HEK293 (cell line): ENCODE measurements at regions not wholly inside any gene's neighbourhood (a gene's known extent, or its start where the extent isn't known, plus 50 kb on each side); places are given as distances from the start of the nearest gene placed in this dataset.
A peak's percentile ranks its signal among the peaks of the same experiment; 100 is the strongest.
"Not testable (repeated sequence)": the region's sequence is repeated elsewhere in the genome, so short reads cannot be mapped to it uniquely, and the experiment has no call there.

Source experiments
- CTCF ChIA-PET: fragments of 350-600 bp; formaldehyde crosslinking; extraction: SDS; loops from one replicate; lab custom pipeline; 2021; ENCODE audit warnings: antibody characterized with exemption; lab: Yijun Ruan, JAX
- POLR2A ChIA-PET: fragments of 300-600 bp; formaldehyde crosslinking; extraction: SDS; loops from one replicate; lab custom pipeline; 2020; ENCODE audit warnings: antibody characterized with exemption, inconsistent platforms; lab: Yijun Ruan, JAX
- H3K27ac ChIP-seq: fragments of 200-500 bp; sonication (Bioruptor generic); 2 replicates; pipeline ENCODE4 v1.5.1; 2014; ENCODE audit warnings: low read depth, low read length, control low read depth, inconsistent platforms; ENCODE audit errors: extremely low read depth
- H3K36me3 ChIP-seq, 2 experiments: fragments of 200-500 bp in 1 of 2; sonication (Bioruptor generic) in 1 of 2; 1 replicate in 1 of 2; 2 replicates in 1 of 2; pipeline ENCODE4 v1.5.1; 2014 to 2017; ENCODE audit warnings: inconsistent platforms in 2 of 2, low read length in 2 of 2; ENCODE audit not compliant: control insufficient read depth in 2 of 2, insufficient read depth in 1 of 2
- H3K4me1 ChIP-seq: fragments of 200-500 bp; sonication (Bioruptor generic); 2 replicates; pipeline ENCODE4 v1.5.1; 2014; ENCODE audit warnings: mild to moderate bottlenecking, low read length, inconsistent platforms; ENCODE audit not compliant: control insufficient read depth, insufficient read depth
- H3K4me3 ChIP-seq: 2 replicates; pipeline ENCODE4 v1.5.1; 2011; ENCODE audit warnings: low read depth, mild to moderate bottlenecking, control low read depth, low read length, moderate library complexity
- H3K9me3 ChIP-seq: fragments of 200-500 bp; sonication (Bioruptor generic); 2 replicates; pipeline ENCODE4 v1.5.1; 2014; ENCODE audit warnings: low read depth, low read length, inconsistent platforms; ENCODE audit not compliant: control insufficient read depth, insufficient read depth
- OVOL3 ChIP-seq: fragments of 450-650 bp; formaldehyde crosslinking; IDR thresholded peaks from 2 replicates; pipeline ENCODE4 v1.5.1; 2016; ENCODE audit warnings: missing biosample characterization, missing genetic modification characterization
- SP7 ChIP-seq: fragments of 450-650 bp; formaldehyde crosslinking; IDR thresholded peaks from 2 replicates; pipeline ENCODE4 v1.5.1; 2016; ENCODE audit warnings: missing biosample characterization, missing genetic modification characterization
- TCF7L2 ChIP-seq: IDR thresholded peaks from 2 replicates; pipeline ENCODE4 v1.6.1; 2011; ENCODE audit warnings: low read depth, mild to moderate bottlenecking, inconsistent platforms, low read length, moderate library complexity, borderline replicate concordance
- TRIM28 ChIP-seq: IDR thresholded peaks from 2 replicates; pipeline ENCODE4 v1.6.1; 2011; ENCODE audit warnings: low read length, control low read depth, borderline replicate concordance
- WT1 ChIP-seq: fragments of 450-650 bp; formaldehyde crosslinking; IDR thresholded peaks from 2 replicates; pipeline ENCODE4 v1.5.1; 2016; ENCODE audit warnings: missing biosample characterization, missing genetic modification characterization
- ZFHX2 ChIP-seq: fragments of 450-650 bp; formaldehyde crosslinking; conservative IDR thresholded peaks from 2 replicates; pipeline ENCODE4 v1.5.1; 2016; ENCODE audit warnings: missing biosample characterization, missing genetic modification characterization
- ZNF146 ChIP-seq: fragments of 450-650 bp; formaldehyde crosslinking; IDR thresholded peaks from 2 replicates; pipeline ENCODE4 v1.5.1; 2016; ENCODE audit warnings: missing biosample characterization, missing genetic modification characterization
- ZNF223 ChIP-seq: fragments of 450-650 bp; formaldehyde crosslinking; IDR thresholded peaks from 2 replicates; pipeline ENCODE4 v1.5.1; 2016; ENCODE audit warnings: missing biosample characterization, missing genetic modification characterization
- ZSCAN16 ChIP-seq: fragments of 450-650 bp; formaldehyde crosslinking; IDR thresholded peaks from 2 replicates; pipeline ENCODE4 v1.5.1; 2016; ENCODE audit warnings: missing biosample characterization, missing genetic modification characterization
- TF ChIP-seq, protein P1 (sequence below): fragments of 450-650 bp; formaldehyde crosslinking; IDR thresholded peaks from 2 replicates; pipeline ENCODE4 v1.5.1; 2016; ENCODE audit warnings: missing biosample characterization, missing genetic modification characterization
- TF ChIP-seq, protein P2 (sequence below): fragments of 450-650 bp; formaldehyde crosslinking; IDR thresholded peaks from 2 replicates; pipeline ENCODE4 v1.5.1; 2017; ENCODE audit warnings: missing biosample characterization, missing genetic modification characterization
- TF ChIP-seq, protein P3 (sequence below): fragments of 450-650 bp; formaldehyde crosslinking; IDR thresholded peaks from 2 replicates; pipeline ENCODE4 v1.5.1; 2016; ENCODE audit warnings: missing biosample characterization, missing genetic modification characterization, borderline replicate concordance
- TF ChIP-seq, protein P4 (sequence below): fragments of 450-650 bp; formaldehyde crosslinking; IDR thresholded peaks from 2 replicates; pipeline ENCODE4 v1.5.1; 2016; ENCODE audit warnings: missing biosample characterization, missing genetic modification characterization

DNA sequence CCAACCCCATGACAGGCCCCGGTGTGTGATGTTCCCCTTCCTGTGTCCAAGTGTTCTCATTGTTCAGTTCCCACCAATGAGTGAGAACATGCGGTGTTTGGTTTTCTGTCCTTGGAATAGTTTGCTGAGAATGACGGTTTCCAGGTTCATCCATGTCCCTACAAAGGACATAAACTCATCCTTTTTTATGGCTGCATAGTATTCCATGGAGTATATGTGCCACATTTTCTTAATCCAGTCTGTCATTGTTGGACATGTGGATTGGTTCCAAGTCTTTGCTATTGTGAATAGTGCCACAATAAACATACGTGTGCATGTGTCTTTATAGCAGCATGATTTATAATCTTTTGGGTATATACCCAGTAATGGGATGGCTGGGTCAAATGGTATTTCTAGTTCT lies 293.1 kb downstream of the GATA3 start:
- TF ChIP-seq, protein P1, sequence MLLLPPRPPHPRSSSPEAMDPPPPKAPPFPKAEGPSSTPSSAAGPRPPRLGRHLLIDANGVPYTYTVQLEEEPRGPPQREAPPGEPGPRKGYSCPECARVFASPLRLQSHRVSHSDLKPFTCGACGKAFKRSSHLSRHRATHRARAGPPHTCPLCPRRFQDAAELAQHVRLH (tag by site-specific recombination) = peak; percentile 62; the same call in 1 of the 2 replicates
- TF ChIP-seq, protein P2, sequence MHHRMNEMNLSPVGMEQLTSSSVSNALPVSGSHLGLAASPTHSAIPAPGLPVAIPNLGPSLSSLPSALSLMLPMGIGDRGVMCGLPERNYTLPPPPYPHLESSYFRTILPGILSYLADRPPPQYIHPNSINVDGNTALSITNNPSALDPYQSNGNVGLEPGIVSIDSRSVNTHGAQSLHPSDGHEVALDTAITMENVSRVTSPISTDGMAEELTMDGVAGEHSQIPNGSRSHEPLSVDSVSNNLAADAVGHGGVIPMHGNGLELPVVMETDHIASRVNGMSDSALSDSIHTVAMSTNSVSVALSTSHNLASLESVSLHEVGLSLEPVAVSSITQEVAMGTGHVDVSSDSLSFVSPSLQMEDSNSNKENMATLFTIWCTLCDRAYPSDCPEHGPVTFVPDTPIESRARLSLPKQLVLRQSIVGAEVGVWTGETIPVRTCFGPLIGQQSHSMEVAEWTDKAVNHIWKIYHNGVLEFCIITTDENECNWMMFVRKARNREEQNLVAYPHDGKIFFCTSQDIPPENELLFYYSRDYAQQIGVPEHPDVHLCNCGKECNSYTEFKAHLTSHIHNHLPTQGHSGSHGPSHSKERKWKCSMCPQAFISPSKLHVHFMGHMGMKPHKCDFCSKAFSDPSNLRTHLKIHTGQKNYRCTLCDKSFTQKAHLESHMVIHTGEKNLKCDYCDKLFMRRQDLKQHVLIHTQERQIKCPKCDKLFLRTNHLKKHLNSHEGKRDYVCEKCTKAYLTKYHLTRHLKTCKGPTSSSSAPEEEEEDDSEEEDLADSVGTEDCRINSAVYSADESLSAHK (tag by site-specific recombination) = peak; percentile 37; the same call in 1 of the 2 replicates
- TF ChIP-seq ZNF146 (tag by site-specific recombination) = peak; percentile 92
- POLR2A ChIA-PET, CTCF ChIA-PET, H3K36me3 ChIP-seq, H3K9me3 ChIP-seq, H3K4me1 ChIP-seq, H3K4me3 ChIP-seq, H3K27ac ChIP-seq: not testable (repeated sequence)

DNA sequence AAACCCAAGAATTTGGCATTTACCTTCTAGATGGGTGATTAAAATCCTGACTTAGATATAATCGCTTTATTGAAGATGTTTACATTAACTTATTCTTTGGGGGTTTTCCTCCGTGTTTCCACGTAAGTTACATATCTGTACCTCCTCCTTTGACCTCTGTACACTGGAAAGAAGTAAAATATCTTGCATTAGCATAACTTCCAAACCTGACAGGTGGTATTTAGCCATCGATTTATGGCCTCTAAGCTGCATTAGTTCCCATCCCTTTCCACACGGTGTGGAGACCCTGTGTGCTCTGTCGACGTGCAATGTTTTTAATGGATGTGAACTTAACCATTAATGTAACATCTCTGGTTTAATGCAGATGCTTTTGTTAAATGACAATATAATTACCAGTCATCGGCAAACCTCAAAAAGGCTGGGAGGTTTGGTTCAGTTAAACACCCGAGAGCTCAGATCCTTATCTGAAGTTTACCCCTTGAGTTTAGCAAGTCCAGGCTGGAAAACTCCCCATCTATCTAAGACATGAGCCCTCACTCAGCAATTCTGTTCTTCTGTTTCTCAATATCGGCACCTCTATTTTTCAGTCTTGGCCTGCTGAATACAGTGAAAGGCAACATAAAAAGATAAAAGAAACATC lies 295.2 kb downstream of the GATA3 start:
- Histone ChIP-seq H3K27ac (no peak overlapping the region), H3K4me3 (no peak overlapping the region), H3K36me3 (no peaks in the 10 kb centered on the region)
- POLR2A ChIA-PET = interaction anchor here (0.6 kb wide), 1 partner anchor 295 kb away, joined by 3 read pairs; the partner anchor contains the start of gene GATA3
- CTCF ChIA-PET = no interaction called here
- TF ChIP-seq WT1 (tag by site-specific recombination) = 0 out of 2 replicates have a peak, but pooled peaks have one; percentile 22
- TF ChIP-seq ZNF223 (tag by site-specific recombination) = no peak
- TF ChIP-seq ZFHX2 (tag by site-specific recombination) = no peak
- TF ChIP-seq ZNF146 (tag by site-specific recombination) = no peak
- TF ChIP-seq OVOL3 (tag by site-specific recombination) = no peak
- TF ChIP-seq, protein P3, sequence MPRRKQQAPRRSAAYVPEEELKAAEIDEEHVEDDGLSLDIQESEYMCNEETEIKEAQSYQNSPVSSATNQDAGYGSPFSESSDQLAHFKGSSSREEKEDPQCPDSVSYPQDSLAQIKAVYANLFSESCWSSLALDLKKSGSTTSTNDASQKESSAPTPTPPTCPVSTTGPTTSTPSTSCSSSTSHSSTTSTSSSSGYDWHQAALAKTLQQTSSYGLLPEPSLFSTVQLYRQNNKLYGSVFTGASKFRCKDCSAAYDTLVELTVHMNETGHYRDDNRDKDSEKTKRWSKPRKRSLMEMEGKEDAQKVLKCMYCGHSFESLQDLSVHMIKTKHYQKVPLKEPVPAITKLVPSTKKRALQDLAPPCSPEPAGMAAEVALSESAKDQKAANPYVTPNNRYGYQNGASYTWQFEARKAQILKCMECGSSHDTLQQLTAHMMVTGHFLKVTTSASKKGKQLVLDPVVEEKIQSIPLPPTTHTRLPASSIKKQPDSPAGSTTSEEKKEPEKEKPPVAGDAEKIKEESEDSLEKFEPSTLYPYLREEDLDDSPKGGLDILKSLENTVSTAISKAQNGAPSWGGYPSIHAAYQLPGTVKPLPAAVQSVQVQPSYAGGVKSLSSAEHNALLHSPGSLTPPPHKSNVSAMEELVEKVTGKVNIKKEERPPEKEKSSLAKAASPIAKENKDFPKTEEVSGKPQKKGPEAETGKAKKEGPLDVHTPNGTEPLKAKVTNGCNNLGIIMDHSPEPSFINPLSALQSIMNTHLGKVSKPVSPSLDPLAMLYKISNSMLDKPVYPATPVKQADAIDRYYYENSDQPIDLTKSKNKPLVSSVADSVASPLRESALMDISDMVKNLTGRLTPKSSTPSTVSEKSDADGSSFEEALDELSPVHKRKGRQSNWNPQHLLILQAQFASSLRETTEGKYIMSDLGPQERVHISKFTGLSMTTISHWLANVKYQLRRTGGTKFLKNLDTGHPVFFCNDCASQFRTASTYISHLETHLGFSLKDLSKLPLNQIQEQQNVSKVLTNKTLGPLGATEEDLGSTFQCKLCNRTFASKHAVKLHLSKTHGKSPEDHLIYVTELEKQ = no peak
- TF ChIP-seq, protein P4, sequence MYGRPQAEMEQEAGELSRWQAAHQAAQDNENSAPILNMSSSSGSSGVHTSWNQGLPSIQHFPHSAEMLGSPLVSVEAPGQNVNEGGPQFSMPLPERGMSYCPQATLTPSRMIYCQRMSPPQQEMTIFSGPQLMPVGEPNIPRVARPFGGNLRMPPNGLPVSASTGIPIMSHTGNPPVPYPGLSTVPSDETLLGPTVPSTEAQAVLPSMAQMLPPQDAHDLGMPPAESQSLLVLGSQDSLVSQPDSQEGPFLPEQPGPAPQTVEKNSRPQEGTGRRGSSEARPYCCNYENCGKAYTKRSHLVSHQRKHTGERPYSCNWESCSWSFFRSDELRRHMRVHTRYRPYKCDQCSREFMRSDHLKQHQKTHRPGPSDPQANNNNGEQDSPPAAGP (tag by site-specific recombination) = no peak
- peak; percentile 92 for TF ChIP-seq SP7
- TF ChIP-seq TRIM28 = 0 out of 2 replicates have a peak, but pooled peaks have one; percentile 58
- no peak for TF ChIP-seq ZSCAN16 (tag by site-specific recombination)
- peak; percentile 77 for TF ChIP-seq TCF7L2
- TF ChIP-seq, all 188 proteins: peak for 4
- Histone ChIP-seq H3K4me1 (peaks cover 9% of the 10 kb centered on the region), H3K9me3 (no peaks in the 10 kb centered on the region)
